ENCODE measurements at regions not wholly inside any gene's neighbourhood (a gene's known extent, or its start where the extent isn't known, plus 50 kb on each side); places are given as distances from the start of the nearest gene placed in this dataset.
"Not testable (repeated sequence)": the region's sequence is repeated elsewhere in the genome, so short reads cannot be mapped to it uniquely, and the experiment has no call there.

DNA sequence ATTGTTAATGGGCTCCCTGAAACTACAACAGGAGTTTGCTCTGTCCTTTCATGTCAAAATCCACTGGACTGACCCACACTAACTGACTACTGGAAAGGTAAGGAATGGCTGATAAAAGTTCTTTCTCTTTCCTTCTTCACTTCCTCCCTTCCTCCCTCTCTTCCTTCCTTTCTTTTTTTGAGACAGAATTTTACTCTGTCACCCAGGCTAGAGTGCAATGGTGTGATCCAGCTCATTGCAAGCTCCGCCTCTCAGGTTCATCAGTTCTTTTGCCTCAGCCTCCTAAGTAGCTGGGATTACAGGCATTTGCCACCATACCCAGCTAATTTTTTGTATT lies 85.2 kb downstream of the IGLL1 start:
- H3K27ac Mint-ChIP-seq, result no peak overlapping the region
- H3K36me3 Mint-ChIP-seq, result no peaks in the 10 kb centered on the region
- H3K9me3 Mint-ChIP-seq (ENCODE audit: low read depth), result no peaks in the 10 kb centered on the region
- peaks cover 10% of the 10 kb centered on the region for H3K4me1 Mint-ChIP-seq (ENCODE audit: low read depth)
- no peaks in the 10 kb centered on the region for H3K27me3 Mint-ChIP-seq
- H3K4me3 Mint-ChIP-seq, result no peak overlapping the region

DNA sequence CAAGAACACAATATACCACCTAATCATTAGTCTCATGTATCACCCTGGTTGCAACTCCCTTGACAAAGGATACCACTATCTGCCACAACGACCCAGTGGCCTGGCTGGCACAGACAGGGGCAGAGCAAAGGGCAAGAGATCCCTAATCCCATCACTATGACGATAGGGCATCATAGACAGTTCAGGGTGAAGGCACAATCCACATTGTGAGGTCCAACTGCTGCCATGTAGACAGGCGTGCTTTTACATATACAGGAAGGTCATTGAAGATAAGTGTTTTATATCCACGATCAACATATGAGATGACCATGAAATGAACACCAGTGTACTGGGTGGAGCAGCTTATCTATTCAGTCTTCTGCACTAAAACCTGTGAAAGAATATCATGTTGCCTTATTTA lies 94.6 kb downstream of the IGLL1 start:
- H3K4me3 Mint-ChIP-seq, result no peak overlapping the region
- no peaks in the 10 kb centered on the region for H3K9me3 Mint-ChIP-seq (ENCODE audit: low read depth)
- peaks cover 3% of the 10 kb centered on the region for H3K4me1 Mint-ChIP-seq (ENCODE audit: low read depth)
- H3K36me3 Mint-ChIP-seq, result no peaks in the 10 kb centered on the region
- no peak overlapping the region for H3K27ac Mint-ChIP-seq
- H3K27me3 Mint-ChIP-seq, result peaks cover 14% of the 10 kb centered on the region

DNA sequence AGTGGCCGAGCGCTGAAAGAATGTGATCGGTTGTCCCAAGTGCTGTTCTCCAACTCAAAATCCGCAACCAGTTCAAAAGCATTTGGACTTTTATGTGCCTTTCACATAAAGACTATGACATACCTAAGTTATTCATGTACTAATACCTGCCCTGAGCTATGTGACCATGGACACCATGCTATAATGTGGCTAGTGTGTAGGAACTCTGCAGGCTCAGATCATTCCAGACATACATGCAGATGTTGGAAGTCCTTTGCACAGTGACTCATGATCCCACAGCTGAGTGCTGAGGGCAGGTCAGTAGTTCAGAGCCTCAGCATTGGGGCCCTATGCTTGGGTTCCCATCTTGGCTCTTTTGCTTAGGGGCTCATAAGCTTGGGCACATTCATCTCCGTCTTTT lies 95.4 kb downstream of the IGLL1 start:
- Mint-ChIP-seq H3K27me3 (peaks cover 17% of the 10 kb centered on the region), H3K4me1 (ENCODE audit: low read depth) (peaks cover 3% of the 10 kb centered on the region), H3K36me3 (no peaks in the 10 kb centered on the region), H3K9me3 (ENCODE audit: low read depth) (no peaks in the 10 kb centered on the region), H3K4me3 (no peak overlapping the region), H3K27ac (no peak overlapping the region)

DNA sequence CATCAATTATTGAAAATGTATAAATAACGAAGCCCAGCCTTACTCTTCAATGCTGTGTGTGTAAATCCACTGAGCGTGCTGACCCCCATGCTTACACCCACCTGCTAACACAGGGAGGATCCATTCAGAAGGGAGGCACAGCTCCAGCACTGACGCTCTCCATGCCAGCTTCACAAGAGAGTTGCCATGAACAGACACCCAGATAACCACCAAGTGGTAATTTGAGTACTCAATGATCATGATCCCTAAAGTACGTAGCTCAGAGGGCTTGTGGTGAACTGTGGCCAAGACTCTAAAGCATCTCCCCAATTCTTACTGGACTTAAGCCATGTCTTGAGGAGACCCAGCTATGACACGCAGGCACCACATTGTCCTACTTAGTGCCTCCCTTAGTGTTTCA lies 98.7 kb downstream of the IGLL1 start:
- no peak overlapping the region for H3K4me3 Mint-ChIP-seq
- H3K27me3 Mint-ChIP-seq, result peaks cover 17% of the 10 kb centered on the region
- no peak overlapping the region for H3K27ac Mint-ChIP-seq
- no peaks in the 10 kb centered on the region for H3K36me3 Mint-ChIP-seq
- no peaks in the 10 kb centered on the region for H3K9me3 Mint-ChIP-seq (ENCODE audit: low read depth)
- peaks cover 4% of the 10 kb centered on the region for H3K4me1 Mint-ChIP-seq (ENCODE audit: low read depth)

DNA sequence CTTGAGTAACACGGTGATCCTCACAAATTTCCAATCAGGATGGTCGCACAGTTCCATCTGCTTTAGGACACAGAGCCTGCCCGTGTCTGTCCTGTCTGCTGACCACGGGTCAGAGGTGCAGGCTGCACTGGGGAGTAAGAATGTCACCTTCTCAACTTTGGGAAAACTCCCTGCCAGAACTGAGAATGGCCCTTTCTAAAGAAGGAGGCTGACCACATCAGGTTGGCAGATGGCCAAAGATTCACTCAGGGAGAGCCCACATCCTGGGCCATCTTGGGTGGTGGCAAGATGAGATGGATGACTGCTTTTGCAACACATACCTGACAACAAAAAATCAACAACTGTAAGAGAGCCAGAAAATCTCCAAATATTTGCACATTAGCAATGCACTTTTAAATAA lies 101.9 kb downstream of the IGLL1 start:
- Mint-ChIP-seq H3K36me3 (no peaks in the 10 kb centered on the region), H3K9me3 (ENCODE audit: low read depth) (no peaks in the 10 kb centered on the region), H3K4me1 (ENCODE audit: low read depth) (peaks cover 4% of the 10 kb centered on the region), H3K27ac (no peak overlapping the region), H3K4me3 (no peak overlapping the region), H3K27me3 (peaks cover 10% of the 10 kb centered on the region)

DNA sequence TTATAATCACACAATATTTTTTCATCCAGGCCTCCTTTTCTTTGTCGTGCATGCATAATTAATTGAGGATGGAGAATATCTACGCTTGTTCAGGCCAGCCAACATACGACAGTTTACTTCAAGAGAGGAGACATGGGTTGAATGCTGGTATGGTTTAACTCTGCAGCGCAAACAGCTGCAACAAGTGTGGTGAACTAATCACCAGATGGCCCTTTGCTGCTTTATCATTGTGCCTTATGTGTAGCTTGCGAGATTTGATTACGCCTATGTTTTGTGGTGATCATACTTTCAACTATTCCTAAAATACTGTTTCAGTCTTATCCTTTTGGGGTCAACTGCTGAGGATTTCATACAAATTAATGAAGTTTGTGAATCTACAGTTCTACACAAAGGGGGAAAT lies 105.6 kb downstream of the IGLL1 start:
- not testable (repeated sequence) for H3K27me3 Mint-ChIP-seq; H3K4me1 Mint-ChIP-seq (ENCODE audit: low read depth); H3K27ac Mint-ChIP-seq; H3K36me3 Mint-ChIP-seq; H3K4me3 Mint-ChIP-seq; H3K9me3 Mint-ChIP-seq (ENCODE audit: low read depth)

DNA sequence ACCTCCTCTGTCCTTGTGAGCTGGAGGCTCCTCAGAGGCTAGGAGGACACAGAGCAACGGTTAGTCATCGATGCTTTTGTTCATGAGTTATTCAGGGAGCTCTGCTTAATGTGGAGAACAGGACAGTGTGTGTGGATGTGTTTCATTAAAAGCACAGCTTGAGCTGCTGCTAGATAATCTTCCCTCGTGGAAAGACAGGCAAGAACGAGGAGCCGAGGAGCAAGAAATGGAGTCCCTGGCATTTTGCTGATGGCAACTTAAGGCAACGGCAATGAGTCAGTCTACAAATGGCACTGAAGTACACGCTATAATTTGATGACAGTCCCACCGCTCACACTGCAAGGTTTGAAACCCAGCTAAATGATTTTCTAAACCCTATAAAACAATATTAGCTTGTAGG lies 106.2 kb downstream of the IGLL1 start:
- H3K4me3 Mint-ChIP-seq, result no peak overlapping the region
- H3K27me3 Mint-ChIP-seq, result no peaks in the 10 kb centered on the region
- H3K27ac Mint-ChIP-seq, result no peak overlapping the region
- peaks cover 4% of the 10 kb centered on the region for H3K4me1 Mint-ChIP-seq (ENCODE audit: low read depth)
- no peaks in the 10 kb centered on the region for H3K9me3 Mint-ChIP-seq (ENCODE audit: low read depth)
- no peaks in the 10 kb centered on the region for H3K36me3 Mint-ChIP-seq

DNA sequence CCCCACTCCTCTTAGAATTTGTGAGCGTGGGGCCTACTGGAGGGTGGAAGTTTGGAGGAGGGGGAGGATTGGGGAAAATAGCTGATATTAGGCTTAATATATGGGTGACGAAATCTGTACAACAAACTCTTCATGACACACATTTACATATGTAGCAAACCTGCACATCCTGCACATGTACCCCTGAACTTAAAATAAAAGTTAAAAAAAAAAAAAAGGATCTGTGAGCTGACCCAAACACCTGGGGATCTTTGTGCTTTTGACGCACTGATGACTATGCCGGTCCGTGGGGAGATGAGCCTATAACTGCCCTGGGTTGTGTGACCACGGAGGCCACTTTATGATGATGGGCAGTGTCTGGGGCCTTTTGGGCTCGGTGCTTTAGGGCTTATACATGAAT lies 107.7 kb downstream of the IGLL1 start:
- not testable (repeated sequence) for H3K36me3 Mint-ChIP-seq; H3K27ac Mint-ChIP-seq; H3K9me3 Mint-ChIP-seq (ENCODE audit: low read depth); H3K4me3 Mint-ChIP-seq; H3K27me3 Mint-ChIP-seq; H3K4me1 Mint-ChIP-seq (ENCODE audit: low read depth)

DNA sequence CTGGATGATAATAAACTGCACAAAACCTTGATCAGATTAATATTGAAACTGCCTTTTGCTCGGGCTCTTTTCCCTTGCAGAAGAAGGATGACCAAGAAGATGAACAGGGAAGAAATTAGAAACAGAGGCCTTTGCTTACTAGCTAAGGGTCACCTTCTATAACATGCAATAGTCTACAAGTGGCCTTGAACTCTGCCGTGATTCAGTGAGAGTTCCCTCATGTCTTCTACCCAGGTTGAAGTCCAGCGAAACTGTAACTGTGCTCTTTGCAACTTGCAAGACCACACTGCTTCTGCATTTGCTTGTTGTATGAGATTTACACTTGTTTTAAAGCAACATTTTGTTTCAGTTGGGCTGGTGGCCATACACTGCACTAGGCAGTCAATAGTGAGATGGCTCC lies 108.4 kb downstream of the IGLL1 start:
- Mint-ChIP-seq H3K27me3 (no peaks in the 10 kb centered on the region), H3K9me3 (ENCODE audit: low read depth) (no peaks in the 10 kb centered on the region), H3K36me3 (no peaks in the 10 kb centered on the region), H3K27ac (no peak overlapping the region), H3K4me1 (ENCODE audit: low read depth) (no peaks in the 10 kb centered on the region), H3K4me3 (no peak overlapping the region)

DNA sequence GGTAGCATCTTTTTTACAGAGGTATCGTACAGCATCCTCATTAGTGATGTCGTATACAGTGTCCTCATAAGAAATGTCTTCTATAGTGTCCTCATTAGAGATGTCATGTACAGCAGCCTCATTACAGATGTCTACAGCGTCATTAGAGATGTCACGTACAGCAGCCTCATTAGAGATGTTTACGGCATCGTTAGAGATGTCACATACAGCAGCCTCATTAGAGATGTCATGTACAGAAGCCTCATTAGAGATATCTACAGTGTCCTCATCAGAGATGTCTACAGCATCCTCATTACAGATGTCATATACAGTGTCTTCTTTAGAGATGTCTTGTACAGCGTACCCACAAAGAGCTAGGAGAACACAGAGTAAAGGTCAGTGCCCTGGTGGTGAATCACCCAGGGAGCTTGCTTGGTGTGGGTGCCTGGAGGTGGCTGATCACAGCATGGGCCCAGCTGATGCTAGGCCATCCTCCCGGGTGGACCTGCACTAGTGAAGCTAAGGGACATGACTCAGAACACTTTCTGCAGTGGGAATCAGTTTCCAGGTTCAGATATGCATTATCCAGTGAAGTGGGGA lies 109.2 kb downstream of the IGLL1 start:
- Mint-ChIP-seq H3K27ac (no peak overlapping the region), H3K4me3 (no peak overlapping the region), H3K27me3 (no peaks in the 10 kb centered on the region), H3K36me3 (no peaks in the 10 kb centered on the region), H3K4me1 (ENCODE audit: low read depth) (no peaks in the 10 kb centered on the region), H3K9me3 (ENCODE audit: low read depth) (no peaks in the 10 kb centered on the region)

DNA sequence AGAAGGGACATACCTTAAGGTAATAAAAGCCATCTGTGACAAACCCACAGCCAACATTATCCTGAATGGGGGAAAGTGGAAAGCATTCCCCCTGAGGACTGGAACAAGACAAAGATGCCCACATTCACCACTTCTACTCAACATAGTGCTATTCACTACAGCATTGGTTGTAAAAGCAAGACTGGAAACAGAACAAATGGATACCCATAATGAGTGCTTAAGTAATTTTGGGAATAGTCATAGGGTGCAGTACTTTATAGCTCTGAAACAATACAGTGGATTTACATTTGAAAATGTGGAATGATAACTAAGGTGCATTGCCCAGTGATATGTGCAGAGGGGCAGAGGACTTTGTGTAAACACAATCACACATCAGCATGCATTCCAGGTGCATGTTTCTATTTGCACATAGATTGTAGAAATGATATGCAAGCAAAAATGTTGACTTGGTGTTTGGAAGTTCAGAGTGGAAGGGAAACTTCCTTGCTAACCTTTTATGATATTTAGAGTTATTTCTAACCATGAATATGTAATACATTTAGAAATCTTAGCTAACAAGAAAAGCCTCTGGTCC lies 112.3 kb downstream of the IGLL1 start:
- Mint-ChIP-seq H3K4me1 (ENCODE audit: low read depth) (no peaks in the 10 kb centered on the region), H3K36me3 (no peaks in the 10 kb centered on the region), H3K4me3 (no peak overlapping the region), H3K27ac (no peak overlapping the region), H3K27me3 (no peaks in the 10 kb centered on the region), H3K9me3 (ENCODE audit: low read depth) (no peaks in the 10 kb centered on the region)

DNA sequence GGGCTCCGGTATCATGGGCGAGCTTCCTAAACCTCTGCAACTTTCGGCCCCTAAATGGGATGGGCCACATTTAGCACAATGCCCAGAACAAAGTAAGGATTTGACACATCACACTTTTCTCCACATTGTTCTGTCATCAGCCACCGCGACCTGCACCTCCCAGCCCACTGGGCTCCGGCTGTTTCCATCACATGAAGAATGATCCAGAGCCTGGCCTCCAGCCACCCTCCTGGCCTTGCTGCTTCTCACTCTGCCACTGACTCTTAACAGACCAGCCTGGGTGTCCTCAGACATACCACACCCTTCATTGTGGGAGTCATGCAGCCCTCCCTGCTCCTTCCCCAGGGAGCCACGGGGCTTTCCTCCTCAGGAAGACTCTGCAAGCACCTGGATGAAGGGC lies 113.7 kb downstream of the IGLL1 start:
- H3K9me3 Mint-ChIP-seq (ENCODE audit: low read depth), result no peaks in the 10 kb centered on the region
- no peaks in the 10 kb centered on the region for H3K4me1 Mint-ChIP-seq (ENCODE audit: low read depth)
- peaks cover 2% of the 10 kb centered on the region for H3K27me3 Mint-ChIP-seq
- no peak overlapping the region for H3K27ac Mint-ChIP-seq
- H3K36me3 Mint-ChIP-seq, result no peaks in the 10 kb centered on the region
- H3K4me3 Mint-ChIP-seq, result no peak overlapping the region

DNA sequence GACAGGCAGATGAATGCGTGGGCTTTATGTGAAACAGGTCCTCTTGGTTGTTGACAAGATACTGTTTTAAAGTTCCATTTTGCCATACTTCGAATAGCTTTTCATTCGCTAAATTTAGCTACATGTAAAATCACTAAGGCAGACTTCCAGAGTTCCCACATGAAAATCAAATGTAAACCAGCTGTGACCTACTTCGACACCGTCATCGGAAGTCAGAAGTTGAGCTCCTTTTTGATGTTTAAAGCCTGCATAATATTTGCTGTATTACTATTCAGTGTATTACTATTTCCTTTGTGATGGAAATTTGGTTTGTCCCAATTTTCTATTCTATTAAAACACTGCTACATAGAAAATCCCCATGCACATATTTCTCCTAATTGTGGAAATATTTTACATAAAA lies 115.3 kb downstream of the IGLL1 start:
- not testable (repeated sequence) for H3K36me3 Mint-ChIP-seq

DNA sequence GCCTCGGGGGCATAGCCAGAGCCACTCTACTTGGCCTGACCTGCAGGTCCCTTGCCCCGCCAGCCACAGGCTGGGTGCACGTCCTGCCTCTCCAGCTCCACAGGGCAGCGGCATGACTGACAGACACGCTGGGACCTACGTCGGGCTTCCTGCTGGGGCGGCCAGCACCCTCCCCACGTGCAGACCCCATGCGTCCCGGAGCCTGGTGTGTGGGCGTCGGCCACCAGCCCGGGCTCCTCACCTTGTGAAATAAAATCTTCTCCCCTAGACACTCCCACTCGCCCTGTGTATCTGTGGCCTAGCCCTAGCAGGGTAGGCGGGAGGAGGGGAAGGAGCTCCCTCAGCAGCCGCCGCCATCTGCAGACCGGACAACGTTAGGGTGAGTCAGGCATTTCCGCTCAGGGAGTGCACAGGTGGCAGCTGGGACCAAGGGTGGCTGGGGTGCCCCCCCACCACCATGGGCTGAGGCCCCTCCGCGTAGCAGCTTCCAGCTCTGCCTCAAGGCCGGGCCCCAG lies 119.5 kb downstream of the IGLL1 start:
- H3K27me3 Mint-ChIP-seq, result peaks cover 13% of the 10 kb centered on the region
- H3K4me3 Mint-ChIP-seq; H3K36me3 Mint-ChIP-seq; H3K9me3 Mint-ChIP-seq (ENCODE audit: low read depth); H3K4me1 Mint-ChIP-seq (ENCODE audit: low read depth); H3K27ac Mint-ChIP-seq: not testable (repeated sequence)

More for the DNA sequence above, 115.3 kb downstream of the IGLL1 start:
- H3K27me3 Mint-ChIP-seq; H3K9me3 Mint-ChIP-seq (ENCODE audit: low read depth); H3K4me1 Mint-ChIP-seq (ENCODE audit: low read depth); H3K4me3 Mint-ChIP-seq; H3K27ac Mint-ChIP-seq: not testable (repeated sequence)

DNA sequence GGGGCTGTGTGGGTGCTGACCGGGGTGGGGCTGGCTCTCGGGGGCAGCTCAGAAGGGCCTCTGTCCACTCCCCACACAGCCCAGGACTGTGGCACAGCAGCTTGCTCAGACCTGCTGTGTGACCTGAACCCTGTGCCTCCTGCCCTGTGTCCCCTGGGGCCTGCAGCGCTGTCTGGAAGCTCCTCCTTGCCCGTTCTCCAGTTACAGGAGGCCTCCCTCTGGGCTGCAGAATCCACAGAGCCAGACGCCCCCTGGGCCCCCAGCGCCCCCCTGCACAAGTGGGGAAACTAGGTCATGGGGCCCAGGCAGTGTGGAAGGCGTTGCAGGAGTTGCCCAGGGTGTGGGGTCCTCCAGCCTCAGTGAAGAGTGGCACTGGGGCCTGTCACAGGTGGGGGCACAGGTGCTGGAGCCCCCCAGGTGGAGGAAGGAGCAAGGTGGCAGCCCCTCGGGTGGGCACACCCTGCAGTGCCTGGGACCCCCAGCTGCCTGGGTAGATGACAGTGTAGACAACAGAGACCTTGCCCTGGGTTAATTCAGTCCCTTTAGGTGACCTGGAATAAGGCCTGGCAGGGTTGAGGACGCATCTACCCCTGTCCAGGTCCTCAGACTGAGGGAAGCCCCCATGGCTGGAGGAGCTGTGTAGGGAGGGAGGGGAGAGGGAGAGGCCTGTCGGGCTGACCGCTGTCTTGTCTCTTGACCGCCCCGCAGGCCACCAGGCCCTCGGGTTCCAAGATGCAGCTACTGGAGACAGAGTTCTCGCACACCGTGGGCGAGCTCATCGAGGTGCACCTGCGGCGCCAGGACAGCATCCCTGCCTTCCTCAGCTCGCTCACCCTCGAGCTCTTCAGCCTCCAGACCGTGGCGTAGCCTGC lies 120.2 kb downstream of the IGLL1 start:
- H3K4me3 Mint-ChIP-seq; H3K36me3 Mint-ChIP-seq; H3K4me1 Mint-ChIP-seq (ENCODE audit: low read depth); H3K27ac Mint-ChIP-seq; H3K9me3 Mint-ChIP-seq (ENCODE audit: low read depth): not testable (repeated sequence)
- H3K27me3 Mint-ChIP-seq, result peaks cover 15% of the 10 kb centered on the region
